Neural progenitor cell (in vitro differentiated cells): ENCODE measurements at regions not wholly inside any gene's neighbourhood (a gene's known extent, or its start where the extent isn't known, plus 50 kb on each side); places are given as distances from the start of the nearest gene placed in this dataset.

ENCODE experiments used
- EZH2 ChIP-seq: fragments of 200-600 bp; sonication (generic); IDR thresholded peaks from 2 replicates; pipeline ENCODE4 v1.6.1; 2017; ENCODE audit warnings: antibody characterized with exemption, mild to moderate bottlenecking, moderate library complexity
- EZH2phosphoT487 ChIP-seq: fragments of 200-600 bp; sonication (generic); IDR thresholded peaks from 2 replicates; pipeline ENCODE4 v1.6.1; 2017; ENCODE audit warnings: antibody characterized with exemption
- TF ChIP-seq, protein P1 (sequence below): fragments of 200-600 bp; sonication (generic); IDR thresholded peaks from 2 replicates; pipeline ENCODE4 v1.5.1; 2017; ENCODE audit warnings: antibody characterized with exemption, mild to moderate bottlenecking

DNA sequence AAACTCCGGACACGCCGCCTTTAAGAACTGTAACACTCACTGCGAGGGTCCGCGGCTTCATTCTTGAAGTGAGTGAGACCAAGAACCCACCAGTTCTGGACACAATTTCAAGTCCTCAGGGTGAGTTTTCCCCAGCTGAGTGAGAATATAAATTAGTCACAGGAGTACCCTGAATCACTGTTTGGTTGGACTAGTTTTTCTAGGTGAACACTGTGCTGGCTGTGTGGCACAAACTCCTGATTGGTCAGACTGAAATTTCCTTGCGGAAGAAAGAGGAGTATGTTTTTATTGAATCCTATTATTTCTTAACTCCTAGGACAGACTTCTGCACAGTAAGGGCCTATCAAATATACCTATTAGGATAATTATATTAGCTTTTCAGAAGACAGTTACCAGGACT is 288.1 kb upstream of the UBE2E3 start:
- TF ChIP-seq, protein P1, sequence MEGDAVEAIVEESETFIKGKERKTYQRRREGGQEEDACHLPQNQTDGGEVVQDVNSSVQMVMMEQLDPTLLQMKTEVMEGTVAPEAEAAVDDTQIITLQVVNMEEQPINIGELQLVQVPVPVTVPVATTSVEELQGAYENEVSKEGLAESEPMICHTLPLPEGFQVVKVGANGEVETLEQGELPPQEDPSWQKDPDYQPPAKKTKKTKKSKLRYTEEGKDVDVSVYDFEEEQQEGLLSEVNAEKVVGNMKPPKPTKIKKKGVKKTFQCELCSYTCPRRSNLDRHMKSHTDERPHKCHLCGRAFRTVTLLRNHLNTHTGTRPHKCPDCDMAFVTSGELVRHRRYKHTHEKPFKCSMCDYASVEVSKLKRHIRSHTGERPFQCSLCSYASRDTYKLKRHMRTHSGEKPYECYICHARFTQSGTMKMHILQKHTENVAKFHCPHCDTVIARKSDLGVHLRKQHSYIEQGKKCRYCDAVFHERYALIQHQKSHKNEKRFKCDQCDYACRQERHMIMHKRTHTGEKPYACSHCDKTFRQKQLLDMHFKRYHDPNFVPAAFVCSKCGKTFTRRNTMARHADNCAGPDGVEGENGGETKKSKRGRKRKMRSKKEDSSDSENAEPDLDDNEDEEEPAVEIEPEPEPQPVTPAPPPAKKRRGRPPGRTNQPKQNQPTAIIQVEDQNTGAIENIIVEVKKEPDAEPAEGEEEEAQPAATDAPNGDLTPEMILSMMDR = no peak
- TF ChIP-seq EZH2phosphoT487 (no peak), EZH2 (no peak)
